KMS-11 (cell line): ENCODE measurements at regions not wholly inside any gene's neighbourhood (a gene's known extent, or its start where the extent isn't known, plus 50 kb on each side); places are given as distances from the start of the nearest gene placed in this dataset.
"Not testable (repeated sequence)": the region's sequence is repeated elsewhere in the genome, so short reads cannot be mapped to it uniquely, and the experiment has no call there.

Experiments used
- H2AFZ ChIP-seq: fragments of 200-600 bp; sonication (generic); 2 replicates; pipeline ENCODE4 v1.6.1; 2016; ENCODE audit warnings: antibody characterized with exemption, mixed run types, low read depth
- H3K27ac ChIP-seq: fragments of 200-600 bp; sonication (generic); 2 replicates; pipeline ENCODE4 v1.6.1; 2016; ENCODE audit warnings: mild to moderate bottlenecking, mixed run types
- H3K27me3 ChIP-seq: fragments of 200-600 bp; sonication (generic); 2 replicates; pipeline ENCODE4 v1.6.1; 2017; ENCODE audit warnings: mild to moderate bottlenecking, low read depth, mixed run types, moderate library complexity; ENCODE audit not compliant: insufficient read depth
- H3K36me3 ChIP-seq: fragments of 200-600 bp; sonication (generic); 2 replicates; pipeline ENCODE4 v1.6.1; 2017; ENCODE audit warnings: mild to moderate bottlenecking, mixed run types; ENCODE audit not compliant: insufficient read depth
- H3K4me1 ChIP-seq: fragments of 200-600 bp; sonication (generic); 2 replicates; pipeline ENCODE4 v1.6.1; 2016; ENCODE audit warnings: mild to moderate bottlenecking, low read depth, mixed run types; ENCODE audit not compliant: poor library complexity, severe bottlenecking
- H3K4me2 ChIP-seq: fragments of 200-600 bp; sonication (generic); 2 replicates; pipeline ENCODE4 v1.7.0; 2016; ENCODE audit warnings: mild to moderate bottlenecking, mixed run types
- H3K4me3 ChIP-seq: fragments of 200-600 bp; sonication (generic); IDR thresholded peaks from 2 replicates; pipeline ENCODE4 v1.6.1; 2017; ENCODE audit warnings: low read depth, low read length, mixed read lengths; ENCODE audit not compliant: insufficient read depth
- H3K79me2 ChIP-seq: fragments of 200-600 bp; sonication (generic); 2 replicates; pipeline ENCODE4 v1.6.1; 2016; ENCODE audit warnings: low read depth, mixed run types; ENCODE audit not compliant: insufficient read depth
- H3K9ac ChIP-seq: fragments of 200-600 bp; sonication (generic); 2 replicates; pipeline ENCODE4 v1.6.1; 2016; ENCODE audit warnings: mild to moderate bottlenecking, mixed run types
- H4K20me1 ChIP-seq: fragments of 200-600 bp; sonication (generic); 2 replicates; pipeline ENCODE4 v1.6.1; 2016; ENCODE audit warnings: mild to moderate bottlenecking, mixed run types; ENCODE audit not compliant: insufficient read depth
- CTCF ChIP-seq: fragments of 200-600 bp; sonication (generic); conservative IDR thresholded peaks from 2 replicates; pipeline ENCODE4 v1.6.1; 2017; ENCODE audit warnings: low read depth, mild to moderate bottlenecking, antibody characterized with exemption, low read length, moderate library complexity, mixed read lengths

GRCh38 chr6:113060664-113061063, 713.5 kb downstream of the RFPL4B start:
- Histone ChIP-seq H3K9ac (no peak overlapping the region), H2AFZ (no peak overlapping the region), H3K36me3 (no peaks in the 10 kb centered on the region), H3K4me2 (no peak overlapping the region), H3K4me3 (no peak overlapping the region), H3K4me1 (no peaks in the 10 kb centered on the region), H3K79me2 (no peaks in the 10 kb centered on the region), H4K20me1 (no peaks in the 10 kb centered on the region), H3K27ac (no peak overlapping the region), H3K27me3 (no peaks in the 10 kb centered on the region)
- no peak for TF ChIP-seq CTCF

- Histone ChIP-seq H3K4me2 (no peak overlapping the region), H2AFZ (no peak overlapping the region), H3K36me3 (no peaks in the 10 kb centered on the region), H3K27me3 (no peaks in the 10 kb centered on the region), H3K79me2 (no peaks in the 10 kb centered on the region), H3K4me3 (no peak overlapping the region), H4K20me1 (no peaks in the 10 kb centered on the region), H3K9ac (no peak overlapping the region), H3K4me1 (no peaks in the 10 kb centered on the region), H3K27ac (no peak overlapping the region)
- TF ChIP-seq CTCF = no peak
Measured at GRCh38 chr6:113065611-113066010, 718.5 kb downstream of the RFPL4B start.

GRCh38 chr6:113067612-113068275, 720.6 kb downstream of the RFPL4B start:
- Histone ChIP-seq H3K4me2 (no peak overlapping the region), H2AFZ (no peak overlapping the region), H3K27ac (no peak overlapping the region), H3K79me2 (no peaks in the 10 kb centered on the region), H3K4me3 (no peak overlapping the region), H3K36me3 (no peaks in the 10 kb centered on the region), H4K20me1 (no peaks in the 10 kb centered on the region), H3K4me1 (no peaks in the 10 kb centered on the region), H3K9ac (no peak overlapping the region), H3K27me3 (no peaks in the 10 kb centered on the region)
- TF ChIP-seq CTCF = no peak

- H3K27me3 ChIP-seq = no peaks in the 10 kb centered on the region
- H3K27ac ChIP-seq = no peak overlapping the region
- H3K36me3 ChIP-seq = no peaks in the 10 kb centered on the region
- no peaks in the 10 kb centered on the region for H4K20me1 ChIP-seq
- H3K4me3 ChIP-seq = no peak overlapping the region
- H3K4me1 ChIP-seq = no peaks in the 10 kb centered on the region
- H3K9ac ChIP-seq = no peak overlapping the region
- no peak overlapping the region for H2AFZ ChIP-seq
- H3K79me2 ChIP-seq = no peaks in the 10 kb centered on the region
- TF ChIP-seq CTCF = no peak
- H3K4me2 ChIP-seq = no peak overlapping the region
Measured at GRCh38 chr6:113068570-113068969, 721.4 kb downstream of the RFPL4B start.

GRCh38 chr6:113070681-113071080, 723.6 kb downstream of the RFPL4B start:
- not testable (repeated sequence) for H3K4me2 ChIP-seq, H3K4me1 ChIP-seq, H3K27ac ChIP-seq, H3K36me3 ChIP-seq, H3K27me3 ChIP-seq, H3K9ac ChIP-seq, H3K79me2 ChIP-seq, H2AFZ ChIP-seq, H4K20me1 ChIP-seq, H3K4me3 ChIP-seq
